IPS-15b (cell line): ENCODE measurements at regions not wholly inside any gene's neighbourhood (a gene's known extent, or its start where the extent isn't known, plus 50 kb on each side); places are given as distances from the start of the nearest gene placed in this dataset.

Experiments
- H3K27me3 ChIP-seq: one replicate; pipeline ENCODE4 v1.6.1; 2013; ENCODE audit warnings: low read length; ENCODE audit not compliant: control insufficient read depth, insufficient read depth
- H3K36me3 ChIP-seq: one replicate; pipeline ENCODE4 v1.6.1; 2013; ENCODE audit warnings: low read length; ENCODE audit not compliant: control insufficient read depth, insufficient read depth
- H3K4me1 ChIP-seq: one replicate; pipeline ENCODE4 v1.6.1; 2013; ENCODE audit warnings: mild to moderate bottlenecking, low read length; ENCODE audit not compliant: control insufficient read depth, insufficient read depth
- H3K4me3 ChIP-seq: one replicate; pipeline ENCODE4 v1.5.1; 2013; ENCODE audit warnings: low read depth, low read length
- H3K9ac ChIP-seq: one replicate; pipeline ENCODE4 v1.6.1; 2013; ENCODE audit warnings: low read depth, mild to moderate bottlenecking, low read length
- H3K9me3 ChIP-seq: one replicate; pipeline ENCODE4 v1.6.1; 2013; ENCODE audit warnings: mild to moderate bottlenecking, low read length; ENCODE audit not compliant: control insufficient read depth, insufficient read depth

GRCh38 chr6:164563924-164564323 lies 745.5 kb downstream of the C6orf118 start:
- H3K9me3 ChIP-seq, result peaks cover 11% of the 10 kb centered on the region
- H3K4me3 ChIP-seq, result no peak overlapping the region
- H3K27me3 ChIP-seq, result no peaks in the 10 kb centered on the region
- no peak overlapping the region for H3K9ac ChIP-seq
- H3K4me1 ChIP-seq, result peaks cover under 1% of the 10 kb centered on the region
- H3K36me3 ChIP-seq, result no peaks in the 10 kb centered on the region

GRCh38 chr6:164561656-164562055 lies 747.7 kb downstream of the C6orf118 start:
- Histone ChIP-seq H3K9me3 (peaks cover 11% of the 10 kb centered on the region), H3K9ac (no peak overlapping the region), H3K4me3 (no peak overlapping the region), H3K27me3 (no peaks in the 10 kb centered on the region), H3K36me3 (no peaks in the 10 kb centered on the region), H3K4me1 (no peaks in the 10 kb centered on the region)

- no peak overlapping the region for H3K9ac ChIP-seq
- H3K9me3 ChIP-seq, result no peaks in the 10 kb centered on the region
- no peaks in the 10 kb centered on the region for H3K36me3 ChIP-seq
- no peaks in the 10 kb centered on the region for H3K4me1 ChIP-seq
- H3K27me3 ChIP-seq, result no peaks in the 10 kb centered on the region
- no peak overlapping the region for H3K4me3 ChIP-seq
Observed at GRCh38 chr6:164554700-164555476, 754.5 kb downstream of the C6orf118 start.

GRCh38 chr6:164554226-164554625 lies 755.2 kb downstream of the C6orf118 start:
- no peaks in the 10 kb centered on the region for H3K9me3 ChIP-seq
- no peaks in the 10 kb centered on the region for H3K36me3 ChIP-seq
- no peak overlapping the region for H3K9ac ChIP-seq
- no peak overlapping the region for H3K4me3 ChIP-seq
- no peaks in the 10 kb centered on the region for H3K4me1 ChIP-seq
- H3K27me3 ChIP-seq, result no peaks in the 10 kb centered on the region

- H3K36me3 ChIP-seq, result no peaks in the 10 kb centered on the region
- no peaks in the 10 kb centered on the region for H3K9me3 ChIP-seq
- H3K27me3 ChIP-seq, result no peaks in the 10 kb centered on the region
- H3K4me3 ChIP-seq, result no peak overlapping the region
- H3K4me1 ChIP-seq, result no peaks in the 10 kb centered on the region
- H3K9ac ChIP-seq, result no peak overlapping the region
Observed at GRCh38 chr6:164551706-164552105, 757.7 kb downstream of the C6orf118 start.

- no peak overlapping the region for H3K4me3 ChIP-seq
- H3K4me1 ChIP-seq, result no peaks in the 10 kb centered on the region
- no peaks in the 10 kb centered on the region for H3K36me3 ChIP-seq
- H3K27me3 ChIP-seq, result no peaks in the 10 kb centered on the region
- no peaks in the 10 kb centered on the region for H3K9me3 ChIP-seq
- H3K9ac ChIP-seq, result no peak overlapping the region
Observed at GRCh38 chr6:164547076-164547475, 762.3 kb downstream of the C6orf118 start.

- Histone ChIP-seq H3K36me3 (no peaks in the 10 kb centered on the region), H3K9ac (no peak overlapping the region), H3K4me3 (no peak overlapping the region), H3K27me3 (no peaks in the 10 kb centered on the region), H3K4me1 (no peaks in the 10 kb centered on the region), H3K9me3 (no peaks in the 10 kb centered on the region)
Observed at GRCh38 chr6:164546263-164546662, 763.1 kb downstream of the C6orf118 start.

- no peaks in the 10 kb centered on the region for H3K27me3 ChIP-seq
- no peaks in the 10 kb centered on the region for H3K9me3 ChIP-seq
- H3K36me3 ChIP-seq, result no peaks in the 10 kb centered on the region
- H3K4me1 ChIP-seq, result no peaks in the 10 kb centered on the region
- H3K4me3 ChIP-seq, result no peak overlapping the region
- H3K9ac ChIP-seq, result no peak overlapping the region
Observed at GRCh38 chr6:164534070-164534766, 775.2 kb downstream of the C6orf118 start.

- no peaks in the 10 kb centered on the region for H3K9me3 ChIP-seq
- H3K9ac ChIP-seq, result no peak overlapping the region
- no peaks in the 10 kb centered on the region for H3K27me3 ChIP-seq
- H3K4me3 ChIP-seq, result no peak overlapping the region
- no peaks in the 10 kb centered on the region for H3K4me1 ChIP-seq
- H3K36me3 ChIP-seq, result no peaks in the 10 kb centered on the region
Observed at GRCh38 chr6:164533045-164533362, 776.4 kb downstream of the C6orf118 start.

- Histone ChIP-seq H3K9ac (no peak overlapping the region), H3K4me3 (no peak overlapping the region), H3K4me1 (no peaks in the 10 kb centered on the region), H3K9me3 (no peaks in the 10 kb centered on the region), H3K27me3 (no peaks in the 10 kb centered on the region), H3K36me3 (no peaks in the 10 kb centered on the region)
Observed at GRCh38 chr6:164532198-164533044, 777.0 kb downstream of the C6orf118 start.

GRCh38 chr6:164531736-164532135 lies 777.7 kb downstream of the C6orf118 start:
- H3K9me3 ChIP-seq, result no peaks in the 10 kb centered on the region
- H3K36me3 ChIP-seq, result no peaks in the 10 kb centered on the region
- H3K4me1 ChIP-seq, result no peaks in the 10 kb centered on the region
- no peak overlapping the region for H3K4me3 ChIP-seq
- no peak overlapping the region for H3K9ac ChIP-seq
- H3K27me3 ChIP-seq, result no peaks in the 10 kb centered on the region
